Activated naive CD4-positive, alpha-beta T cell treated with anti-CD3 and anti-CD28 coated beads, Interleukin-2, amount 50 U/mL, for 24 hours (primary cell): ENCODE measurements at regions not wholly inside any gene's neighbourhood (a gene's known extent, or its start where the extent isn't known, plus 50 kb on each side); places are given as distances from the start of the nearest gene placed in this dataset.

Experiments used
- H3K27ac Mint-ChIP-seq: one replicate; pipeline ENCODE4 v1.8.0; 2021; ENCODE audit warnings: mild to moderate bottlenecking, mixed read lengths
- H3K27me3 Mint-ChIP-seq: one replicate; pipeline ENCODE4 v1.8.0; 2021; ENCODE audit warnings: mixed read lengths
- H3K36me3 Mint-ChIP-seq: one replicate; pipeline ENCODE4 v1.8.0; 2021; ENCODE audit warnings: mixed read lengths
- H3K4me1 Mint-ChIP-seq: one replicate; pipeline ENCODE4 v1.8.0; 2021; ENCODE audit warnings: mixed read lengths
- H3K4me3 Mint-ChIP-seq: one replicate; pipeline ENCODE4 v1.8.0; 2021; ENCODE audit warnings: mild to moderate bottlenecking, mixed read lengths
- H3K9me3 Mint-ChIP-seq: one replicate; pipeline ENCODE4 v1.8.0; 2021; ENCODE audit warnings: mixed read lengths

GRCh38 chr13:111909501-111909900, 157.4 kb upstream of the SOX1 start:
- no peak overlapping the region for H3K27ac Mint-ChIP-seq
- peaks cover 2% of the 10 kb centered on the region for H3K27me3 Mint-ChIP-seq
- no peaks in the 10 kb centered on the region for H3K4me1 Mint-ChIP-seq
- H3K36me3 Mint-ChIP-seq = no peaks in the 10 kb centered on the region
- H3K4me3 Mint-ChIP-seq = no peak overlapping the region
- peaks cover 4% of the 10 kb centered on the region for H3K9me3 Mint-ChIP-seq

- Mint-ChIP-seq H3K9me3 (peaks cover 4% of the 10 kb centered on the region), H3K4me1 (no peaks in the 10 kb centered on the region), H3K27me3 (peaks cover 2% of the 10 kb centered on the region), H3K36me3 (no peaks in the 10 kb centered on the region), H3K27ac (no peak overlapping the region), H3K4me3 (no peak overlapping the region)
Observed at GRCh38 chr13:111909971-111910671, 156.8 kb upstream of the SOX1 start.

- Mint-ChIP-seq H3K4me3 (no peak overlapping the region), H3K27me3 (peaks cover 2% of the 10 kb centered on the region), H3K27ac (no peak overlapping the region), H3K9me3 (no peaks in the 10 kb centered on the region), H3K36me3 (no peaks in the 10 kb centered on the region), H3K4me1 (no peaks in the 10 kb centered on the region)
Observed at GRCh38 chr13:111911121-111911720, 155.7 kb upstream of the SOX1 start.

DNA sequence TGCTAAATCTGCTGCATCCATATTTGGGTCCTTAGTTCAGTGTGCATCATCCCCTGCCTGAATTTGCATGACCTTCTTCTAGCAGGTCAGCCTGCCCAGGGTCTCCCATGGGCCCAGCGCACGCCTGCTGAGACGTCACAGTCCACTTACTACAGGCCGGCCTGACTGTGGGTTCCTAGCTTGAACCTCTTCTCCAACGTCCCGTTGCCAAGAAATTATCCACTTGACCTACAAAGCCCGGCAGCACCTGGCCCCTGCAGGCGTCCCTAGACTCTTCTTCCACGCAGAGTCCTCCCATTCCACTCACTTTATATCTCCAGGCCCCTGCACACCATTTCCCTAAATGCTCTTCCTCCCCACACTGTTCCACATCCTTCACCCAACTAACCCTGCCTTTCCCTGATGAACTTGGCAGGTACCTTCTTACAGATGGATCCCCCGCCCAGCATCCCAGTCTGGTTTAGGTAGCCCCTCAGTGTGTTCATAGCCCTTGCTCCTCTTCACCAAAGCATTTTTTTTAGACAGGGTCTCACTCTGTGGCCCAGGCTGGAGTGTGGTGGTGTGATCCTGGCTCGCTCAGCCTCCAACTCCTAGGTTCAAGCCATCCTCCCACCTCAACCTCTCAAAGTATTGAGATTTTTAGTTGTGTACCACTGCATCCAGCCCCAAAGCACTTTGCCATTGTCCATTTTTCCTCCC, 155.0 kb upstream of the SOX1 start:
- H3K36me3 Mint-ChIP-seq = no peaks in the 10 kb centered on the region
- peaks cover 2% of the 10 kb centered on the region for H3K27me3 Mint-ChIP-seq
- no peak overlapping the region for H3K27ac Mint-ChIP-seq
- no peaks in the 10 kb centered on the region for H3K9me3 Mint-ChIP-seq
- no peak overlapping the region for H3K4me3 Mint-ChIP-seq
- no peaks in the 10 kb centered on the region for H3K4me1 Mint-ChIP-seq

GRCh38 chr13:111912453-111912866, 154.5 kb upstream of the SOX1 start:
- no peaks in the 10 kb centered on the region for H3K36me3 Mint-ChIP-seq
- no peaks in the 10 kb centered on the region for H3K4me1 Mint-ChIP-seq
- no peak overlapping the region for H3K27ac Mint-ChIP-seq
- H3K9me3 Mint-ChIP-seq = no peaks in the 10 kb centered on the region
- H3K27me3 Mint-ChIP-seq = no peaks in the 10 kb centered on the region
- no peak overlapping the region for H3K4me3 Mint-ChIP-seq

- no peaks in the 10 kb centered on the region for H3K9me3 Mint-ChIP-seq
Observed at GRCh38 chr13:111912991-111913760, 153.8 kb upstream of the SOX1 start.

DNA sequence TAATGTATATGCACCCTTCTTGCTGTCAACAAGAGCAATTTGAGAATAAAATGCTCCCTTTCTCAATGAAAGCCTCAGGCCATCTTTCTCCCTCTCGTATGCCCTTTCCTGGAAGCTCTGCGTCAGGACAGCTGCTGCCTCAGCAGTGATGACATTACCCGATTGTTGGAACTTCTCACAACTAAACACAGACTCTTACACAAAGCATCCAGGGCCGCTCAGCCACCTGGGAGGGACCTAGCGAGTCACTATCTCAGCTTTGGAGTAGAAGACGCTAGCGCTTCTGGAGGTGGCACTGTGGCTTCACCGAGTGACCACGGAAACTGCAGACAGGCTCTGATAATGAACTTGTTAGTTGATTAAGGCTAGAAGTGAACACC, 153.2 kb upstream of the SOX1 start:
- Mint-ChIP-seq H3K27me3 (no peaks in the 10 kb centered on the region), H3K9me3 (no peaks in the 10 kb centered on the region), H3K27ac (no peak overlapping the region), H3K4me3 (no peak overlapping the region), H3K36me3 (no peaks in the 10 kb centered on the region), H3K4me1 (no peaks in the 10 kb centered on the region)

More at GRCh38 chr13:111912991-111913760, 153.8 kb upstream of the SOX1 start:
- Mint-ChIP-seq H3K4me1 (no peaks in the 10 kb centered on the region), H3K36me3 (no peaks in the 10 kb centered on the region), H3K27me3 (no peaks in the 10 kb centered on the region), H3K27ac (no peak overlapping the region), H3K4me3 (no peak overlapping the region)

DNA sequence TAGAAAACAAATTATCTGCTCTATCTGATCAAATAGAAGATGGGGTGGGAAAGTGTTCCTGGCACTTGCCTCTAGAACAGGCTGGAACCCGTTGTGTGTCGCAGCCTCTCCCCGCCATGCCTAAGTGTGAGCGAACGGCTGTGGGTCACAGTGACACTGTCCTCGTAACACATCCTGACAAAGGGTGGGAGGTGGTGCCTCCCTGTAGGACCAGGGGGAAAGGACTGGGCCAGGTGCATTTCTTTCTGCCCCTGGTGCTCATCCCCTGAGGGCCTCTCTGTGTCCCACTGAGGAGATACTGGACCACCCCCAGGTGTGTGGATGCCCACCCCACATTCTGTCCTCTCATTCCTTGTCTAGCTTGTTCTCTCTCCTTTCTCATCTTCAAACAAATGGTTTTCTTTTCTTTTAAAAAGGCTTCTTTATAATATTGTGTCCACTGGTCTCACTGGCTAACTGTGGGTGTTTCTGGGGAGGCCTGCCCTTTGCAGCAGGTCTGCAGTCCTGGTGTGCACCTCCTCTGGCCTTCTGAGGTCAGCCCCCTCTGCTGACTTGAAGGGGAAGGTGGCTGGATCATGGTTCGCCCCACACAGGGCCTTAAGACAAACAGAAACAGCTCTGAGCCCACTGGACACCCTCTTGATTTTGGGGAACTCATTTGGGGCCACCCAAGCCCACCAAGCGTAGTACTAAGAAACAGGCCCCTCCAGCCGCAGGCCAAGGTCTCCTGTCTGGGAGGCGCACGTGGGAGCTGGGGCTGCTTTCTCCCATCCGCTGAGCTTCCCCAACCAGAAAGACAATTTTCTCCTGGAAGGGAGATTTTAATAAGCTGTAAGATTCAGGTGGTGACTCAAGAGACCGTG, 152.5 kb upstream of the SOX1 start:
- H3K9me3 Mint-ChIP-seq = no peaks in the 10 kb centered on the region
- no peak overlapping the region for H3K4me3 Mint-ChIP-seq
- no peaks in the 10 kb centered on the region for H3K27me3 Mint-ChIP-seq
- no peaks in the 10 kb centered on the region for H3K36me3 Mint-ChIP-seq
- no peak overlapping the region for H3K27ac Mint-ChIP-seq
- no peaks in the 10 kb centered on the region for H3K4me1 Mint-ChIP-seq

DNA sequence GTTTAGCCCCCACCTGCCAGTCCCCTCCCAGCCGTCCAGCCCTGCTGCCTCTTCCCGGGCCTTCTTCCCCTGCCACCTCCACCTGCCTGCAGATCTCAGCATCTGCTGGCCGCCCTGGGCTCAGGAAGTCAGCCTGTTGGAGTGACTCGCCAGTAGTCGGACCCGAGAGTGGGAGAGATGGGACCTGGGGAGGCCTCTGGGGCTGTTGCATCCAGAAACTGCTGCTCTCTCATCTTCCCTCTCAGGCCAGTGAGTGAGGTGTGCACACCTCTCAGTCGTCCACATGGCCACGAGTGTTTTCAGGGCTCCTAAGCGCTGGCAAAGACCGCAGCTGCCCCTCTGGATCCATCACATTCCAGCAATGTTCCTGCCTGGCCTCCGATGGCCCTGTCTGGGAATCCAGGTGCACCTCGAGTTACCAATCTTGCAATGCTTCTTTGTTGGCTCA, 151.8 kb upstream of the SOX1 start:
- no peak overlapping the region for H3K4me3 Mint-ChIP-seq
- H3K27me3 Mint-ChIP-seq = no peaks in the 10 kb centered on the region
- H3K4me1 Mint-ChIP-seq = no peaks in the 10 kb centered on the region
- H3K9me3 Mint-ChIP-seq = no peaks in the 10 kb centered on the region
- H3K36me3 Mint-ChIP-seq = no peaks in the 10 kb centered on the region
- no peak overlapping the region for H3K27ac Mint-ChIP-seq

GRCh38 chr13:111916201-111916600, 150.7 kb upstream of the SOX1 start:
- H3K4me3 Mint-ChIP-seq = no peak overlapping the region
- H3K9me3 Mint-ChIP-seq = no peaks in the 10 kb centered on the region
- H3K27ac Mint-ChIP-seq = no peak overlapping the region
- no peaks in the 10 kb centered on the region for H3K27me3 Mint-ChIP-seq
- H3K36me3 Mint-ChIP-seq = no peaks in the 10 kb centered on the region
- no peaks in the 10 kb centered on the region for H3K4me1 Mint-ChIP-seq

DNA sequence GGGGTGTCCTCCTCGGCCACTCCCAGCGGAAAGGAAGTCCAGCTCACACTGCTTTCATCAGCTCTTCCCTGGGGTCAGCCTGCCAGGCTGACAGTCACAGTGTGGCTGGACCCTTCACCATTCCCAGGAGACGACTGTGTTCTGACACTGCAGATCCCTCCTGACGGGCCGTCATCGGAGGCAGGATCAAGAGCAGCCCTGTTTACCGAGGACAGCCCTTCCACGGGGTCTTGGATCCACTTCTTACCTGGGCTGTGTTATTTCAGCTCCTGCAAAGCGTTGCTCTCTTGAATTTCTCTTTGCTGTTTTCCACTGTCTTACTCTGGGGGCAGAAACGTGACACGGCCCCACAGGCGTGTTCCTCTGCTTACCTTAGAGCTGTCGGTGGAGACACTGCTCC, 149.9 kb upstream of the SOX1 start:
- Mint-ChIP-seq H3K27ac (no peak overlapping the region), H3K36me3 (no peaks in the 10 kb centered on the region), H3K9me3 (no peaks in the 10 kb centered on the region), H3K4me3 (no peak overlapping the region), H3K4me1 (no peaks in the 10 kb centered on the region), H3K27me3 (no peaks in the 10 kb centered on the region)

DNA sequence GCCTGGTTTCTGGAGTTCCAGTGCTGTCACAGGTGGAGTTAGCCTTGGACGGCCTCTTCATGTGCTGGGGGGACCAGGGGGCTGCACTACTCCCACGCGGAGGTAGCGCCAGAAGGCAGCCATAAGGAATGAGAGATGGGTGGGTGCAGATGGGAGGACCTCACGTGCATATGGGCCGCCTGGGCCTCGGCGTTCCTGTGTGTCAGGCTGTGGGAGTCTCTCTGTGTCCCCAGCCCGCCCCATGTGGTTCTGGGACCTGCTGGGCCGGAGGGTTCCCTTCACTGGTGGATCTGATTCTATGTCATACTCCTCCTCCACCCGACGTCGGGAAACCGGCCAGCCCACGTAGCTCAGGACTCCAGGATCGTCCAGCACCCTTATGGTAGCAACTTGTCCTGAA, 149.0 kb upstream of the SOX1 start:
- Mint-ChIP-seq H3K36me3 (no peaks in the 10 kb centered on the region), H3K27me3 (no peaks in the 10 kb centered on the region), H3K4me3 (no peak overlapping the region), H3K27ac (no peak overlapping the region), H3K9me3 (no peaks in the 10 kb centered on the region), H3K4me1 (no peaks in the 10 kb centered on the region)

- H3K4me1 Mint-ChIP-seq = no peaks in the 10 kb centered on the region
- no peaks in the 10 kb centered on the region for H3K27me3 Mint-ChIP-seq
- no peak overlapping the region for H3K4me3 Mint-ChIP-seq
- no peaks in the 10 kb centered on the region for H3K9me3 Mint-ChIP-seq
- H3K36me3 Mint-ChIP-seq = no peaks in the 10 kb centered on the region
- H3K27ac Mint-ChIP-seq = no peak overlapping the region
Observed at GRCh38 chr13:111919286-111919685, 147.7 kb upstream of the SOX1 start.

DNA sequence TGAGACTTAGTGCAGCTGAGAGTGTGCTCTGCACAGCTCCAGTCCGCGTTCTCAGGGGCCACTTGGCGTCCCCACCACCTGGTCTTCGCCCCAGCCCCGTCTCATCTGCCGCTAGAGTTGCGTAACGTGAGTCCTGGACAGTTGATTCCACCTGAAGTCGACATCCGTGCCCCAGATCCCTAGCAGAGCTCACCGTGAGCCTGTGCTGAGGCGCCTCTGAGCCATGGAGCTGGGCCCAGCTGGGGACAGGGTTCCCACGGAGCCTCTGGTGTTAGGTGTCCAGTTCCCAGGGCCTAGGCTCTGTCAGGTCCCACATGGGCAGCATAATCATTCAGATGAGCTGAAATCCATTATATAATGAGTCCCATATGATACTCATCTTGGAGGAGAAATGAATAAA, 147.1 kb upstream of the SOX1 start:
- no peak overlapping the region for H3K4me3 Mint-ChIP-seq
- H3K4me1 Mint-ChIP-seq = no peaks in the 10 kb centered on the region
- H3K9me3 Mint-ChIP-seq = no peaks in the 10 kb centered on the region
- no peaks in the 10 kb centered on the region for H3K36me3 Mint-ChIP-seq
- H3K27me3 Mint-ChIP-seq = no peaks in the 10 kb centered on the region
- no peak overlapping the region for H3K27ac Mint-ChIP-seq

DNA sequence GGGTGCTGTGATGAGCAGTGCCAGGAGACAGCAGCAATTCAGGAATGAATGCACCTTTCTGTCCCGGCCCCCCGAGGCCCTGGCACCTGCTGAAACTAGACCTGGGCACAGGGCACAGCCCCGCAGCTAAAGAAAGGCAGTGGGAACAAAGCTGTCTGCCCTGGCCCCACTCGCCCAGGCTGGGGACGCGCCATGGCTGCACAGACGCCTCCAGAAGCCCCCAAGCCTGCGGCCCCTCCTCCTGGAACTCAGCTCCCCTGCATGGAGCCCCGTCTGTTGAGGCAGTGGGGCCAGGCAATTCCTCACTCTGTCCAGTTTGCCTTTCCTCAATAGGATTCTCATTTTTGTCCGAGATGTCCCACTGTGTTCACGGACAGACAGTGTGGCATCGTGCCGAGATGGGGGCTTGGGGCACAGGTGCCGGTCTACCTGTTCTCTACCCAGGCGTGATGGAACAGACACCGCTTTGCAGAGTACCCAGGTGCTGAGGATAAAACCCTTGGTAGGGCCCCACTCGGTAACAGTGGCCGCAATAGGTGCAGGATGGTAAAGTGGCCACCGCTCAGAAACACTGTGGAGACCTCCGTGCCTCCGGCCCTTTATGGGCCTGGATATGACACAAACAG, 146.5 kb upstream of the SOX1 start:
- H3K36me3 Mint-ChIP-seq = no peaks in the 10 kb centered on the region
- H3K4me1 Mint-ChIP-seq = no peaks in the 10 kb centered on the region
- H3K27me3 Mint-ChIP-seq = no peaks in the 10 kb centered on the region
- no peak overlapping the region for H3K4me3 Mint-ChIP-seq
- no peaks in the 10 kb centered on the region for H3K9me3 Mint-ChIP-seq
- H3K27ac Mint-ChIP-seq = no peak overlapping the region
